NT2/D1 (cell line): ENCODE measurements at regions not wholly inside any gene's neighbourhood (a gene's known extent, or its start where the extent isn't known, plus 50 kb on each side); places are given as distances from the start of the nearest gene placed in this dataset.

Source experiments
- SUZ12 ChIP-seq: IDR thresholded peaks from 2 replicates; pipeline ENCODE4 v1.6.1; 2011; ENCODE audit not compliant: insufficient read length, insufficient read depth; ENCODE audit errors: extremely low read depth
- YY1 ChIP-seq: IDR thresholded peaks from 2 replicates; pipeline ENCODE4 v1.6.1; 2011; ENCODE audit not compliant: insufficient read length, insufficient read depth
- ZNF274 ChIP-seq: IDR thresholded peaks from 2 replicates; pipeline ENCODE4 v1.6.1; 2011; ENCODE audit warnings: mild to moderate bottlenecking, low read depth, low read length

GRCh38 chr5:135208903-135209721, 175.1 kb upstream of the PITX1 start:
- no peak for TF ChIP-seq ZNF274
- TF ChIP-seq SUZ12: no peak
- TF ChIP-seq YY1: no peak
